ENCODE measurements at regions not wholly inside any gene's neighbourhood (a gene's known extent, or its start where the extent isn't known, plus 50 kb on each side); places are given as distances from the start of the nearest gene placed in this dataset.

DNA sequence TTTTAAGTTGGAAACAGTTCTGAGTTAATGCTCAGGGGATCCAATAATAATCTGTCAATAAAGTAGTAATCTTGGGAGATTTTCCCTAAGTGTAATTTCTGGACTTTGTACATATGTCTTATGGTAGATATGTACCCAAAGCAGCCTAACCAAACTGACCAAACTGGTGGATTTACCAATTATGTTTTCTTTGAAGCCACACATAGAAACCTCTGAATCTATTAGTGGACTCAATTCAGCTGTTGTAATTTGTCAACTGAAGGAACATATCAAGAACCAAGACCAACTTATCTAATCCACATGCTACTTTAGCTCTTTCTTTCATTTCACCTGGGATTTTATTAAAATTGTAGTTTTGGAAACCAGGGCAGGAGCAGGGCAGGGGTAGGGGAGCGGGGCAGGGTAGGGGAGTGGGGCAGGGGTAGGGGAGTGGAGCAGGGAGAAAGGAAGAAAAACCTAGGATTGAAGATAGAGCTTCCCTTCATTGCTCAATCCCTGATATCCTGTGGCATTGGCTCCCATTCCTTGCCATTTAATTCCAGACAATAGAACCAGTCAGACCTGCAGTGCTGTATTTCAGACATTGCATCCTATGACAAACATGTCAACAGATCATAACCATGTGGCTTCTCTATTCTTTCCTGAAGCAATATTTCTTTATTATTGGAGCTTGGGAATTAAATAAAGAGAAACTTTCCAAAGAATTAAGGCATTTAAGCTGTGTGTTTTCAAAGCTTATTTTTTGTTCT lies 101.8 kb downstream of the NFKBIZ start:
- TF ChIP-seq, protein P1, sequence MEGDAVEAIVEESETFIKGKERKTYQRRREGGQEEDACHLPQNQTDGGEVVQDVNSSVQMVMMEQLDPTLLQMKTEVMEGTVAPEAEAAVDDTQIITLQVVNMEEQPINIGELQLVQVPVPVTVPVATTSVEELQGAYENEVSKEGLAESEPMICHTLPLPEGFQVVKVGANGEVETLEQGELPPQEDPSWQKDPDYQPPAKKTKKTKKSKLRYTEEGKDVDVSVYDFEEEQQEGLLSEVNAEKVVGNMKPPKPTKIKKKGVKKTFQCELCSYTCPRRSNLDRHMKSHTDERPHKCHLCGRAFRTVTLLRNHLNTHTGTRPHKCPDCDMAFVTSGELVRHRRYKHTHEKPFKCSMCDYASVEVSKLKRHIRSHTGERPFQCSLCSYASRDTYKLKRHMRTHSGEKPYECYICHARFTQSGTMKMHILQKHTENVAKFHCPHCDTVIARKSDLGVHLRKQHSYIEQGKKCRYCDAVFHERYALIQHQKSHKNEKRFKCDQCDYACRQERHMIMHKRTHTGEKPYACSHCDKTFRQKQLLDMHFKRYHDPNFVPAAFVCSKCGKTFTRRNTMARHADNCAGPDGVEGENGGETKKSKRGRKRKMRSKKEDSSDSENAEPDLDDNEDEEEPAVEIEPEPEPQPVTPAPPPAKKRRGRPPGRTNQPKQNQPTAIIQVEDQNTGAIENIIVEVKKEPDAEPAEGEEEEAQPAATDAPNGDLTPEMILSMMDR (IDR thresholded peaks at IDR 0.05; ENCODE audit: insufficient read depth, low read length), result no peak
- no peak for TF ChIP-seq POLR2AphosphoS5 (IDR thresholded peaks at IDR 0.05; ENCODE audit: low read depth)
- no peak for TF ChIP-seq GABPA (IDR thresholded peaks at IDR 0.05; ENCODE audit: low read depth)
- TF ChIP-seq, protein P2, sequence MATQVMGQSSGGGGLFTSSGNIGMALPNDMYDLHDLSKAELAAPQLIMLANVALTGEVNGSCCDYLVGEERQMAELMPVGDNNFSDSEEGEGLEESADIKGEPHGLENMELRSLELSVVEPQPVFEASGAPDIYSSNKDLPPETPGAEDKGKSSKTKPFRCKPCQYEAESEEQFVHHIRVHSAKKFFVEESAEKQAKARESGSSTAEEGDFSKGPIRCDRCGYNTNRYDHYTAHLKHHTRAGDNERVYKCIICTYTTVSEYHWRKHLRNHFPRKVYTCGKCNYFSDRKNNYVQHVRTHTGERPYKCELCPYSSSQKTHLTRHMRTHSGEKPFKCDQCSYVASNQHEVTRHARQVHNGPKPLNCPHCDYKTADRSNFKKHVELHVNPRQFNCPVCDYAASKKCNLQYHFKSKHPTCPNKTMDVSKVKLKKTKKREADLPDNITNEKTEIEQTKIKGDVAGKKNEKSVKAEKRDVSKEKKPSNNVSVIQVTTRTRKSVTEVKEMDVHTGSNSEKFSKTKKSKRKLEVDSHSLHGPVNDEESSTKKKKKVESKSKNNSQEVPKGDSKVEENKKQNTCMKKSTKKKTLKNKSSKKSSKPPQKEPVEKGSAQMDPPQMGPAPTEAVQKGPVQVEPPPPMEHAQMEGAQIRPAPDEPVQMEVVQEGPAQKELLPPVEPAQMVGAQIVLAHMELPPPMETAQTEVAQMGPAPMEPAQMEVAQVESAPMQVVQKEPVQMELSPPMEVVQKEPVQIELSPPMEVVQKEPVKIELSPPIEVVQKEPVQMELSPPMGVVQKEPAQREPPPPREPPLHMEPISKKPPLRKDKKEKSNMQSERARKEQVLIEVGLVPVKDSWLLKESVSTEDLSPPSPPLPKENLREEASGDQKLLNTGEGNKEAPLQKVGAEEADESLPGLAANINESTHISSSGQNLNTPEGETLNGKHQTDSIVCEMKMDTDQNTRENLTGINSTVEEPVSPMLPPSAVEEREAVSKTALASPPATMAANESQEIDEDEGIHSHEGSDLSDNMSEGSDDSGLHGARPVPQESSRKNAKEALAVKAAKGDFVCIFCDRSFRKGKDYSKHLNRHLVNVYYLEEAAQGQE (IDR thresholded peaks at IDR 0.05; ENCODE audit: insufficient replicate concordance, low read depth), result no peak

Data from HL-60 (cell line).